ENCODE measurements at regions not wholly inside any gene's neighbourhood (a gene's known extent, or its start where the extent isn't known, plus 50 kb on each side); places are given as distances from the start of the nearest gene placed in this dataset.

DNA sequence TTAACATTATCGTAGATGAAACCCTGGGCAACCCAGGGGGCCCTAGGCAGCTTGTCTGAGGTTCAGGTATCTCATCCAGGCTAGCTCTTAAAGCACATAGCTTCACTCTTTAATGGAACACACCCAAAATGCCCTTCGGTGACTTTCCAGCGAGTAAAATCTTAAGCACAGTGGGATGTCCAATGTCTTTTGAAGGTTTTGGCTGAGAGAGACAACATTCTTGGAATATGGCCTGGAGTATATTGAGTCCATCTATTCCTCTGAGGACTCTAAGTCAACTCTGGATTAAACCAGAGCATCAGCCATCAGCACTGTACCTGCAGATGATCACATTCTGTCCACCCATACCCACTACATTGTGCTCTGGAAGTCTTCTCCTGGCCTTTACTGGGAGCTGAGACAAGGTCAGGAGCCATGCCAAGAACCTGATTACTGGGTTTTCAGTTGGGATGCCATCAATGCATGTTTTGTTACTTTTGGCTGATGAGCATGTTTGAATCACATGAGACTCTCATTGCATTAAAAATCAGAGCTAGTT lies 63.4 kb upstream of the CDH11 start:
- no peak for DNase-seq (ENCODE audit: extremely low read depth, low read depth)

DNA sequence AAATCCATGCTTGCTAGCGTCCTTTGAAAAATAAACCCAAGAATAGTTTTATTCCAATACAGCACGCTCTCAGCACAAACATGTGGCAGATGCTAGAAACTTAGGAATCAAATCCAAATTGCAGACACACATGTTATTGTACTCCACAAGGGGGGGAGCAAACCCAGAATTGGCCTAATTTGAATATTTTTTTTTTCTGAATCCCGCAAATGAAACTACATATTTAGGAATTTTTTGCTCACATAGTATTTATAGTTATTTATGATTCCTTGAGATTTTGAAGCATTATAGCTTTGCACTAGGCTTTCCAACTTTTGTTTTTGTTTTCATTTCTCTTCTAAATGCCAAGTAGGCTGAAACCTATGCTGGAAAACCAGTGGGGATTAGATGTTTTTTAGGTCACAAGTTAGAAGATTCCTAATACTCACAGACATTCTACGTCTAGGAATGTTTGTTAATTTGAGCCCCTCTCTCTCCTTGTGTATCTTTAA lies 59.3 kb upstream of the CDH11 start:
- DNase-seq (ENCODE audit: extremely low read depth, low read depth) = no peak

DNA sequence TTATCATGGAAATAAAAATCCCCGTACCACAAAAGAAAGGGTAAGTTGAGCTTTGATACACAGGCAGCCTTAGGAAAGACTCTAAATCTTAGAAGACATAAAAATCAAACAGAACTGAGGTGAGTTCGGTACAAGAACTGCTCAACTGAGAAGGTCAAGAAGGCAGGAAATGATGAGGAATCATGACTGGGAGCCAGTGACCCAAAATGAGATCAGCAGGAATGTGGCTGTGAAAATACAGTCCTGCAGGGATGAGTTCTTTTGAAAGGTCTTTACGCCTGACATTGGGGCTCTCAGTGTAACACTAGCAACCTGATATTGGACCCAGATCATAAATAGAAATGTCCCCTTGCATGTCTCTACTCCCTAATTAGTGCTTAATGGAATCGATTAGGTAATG lies 56.3 kb upstream of the CDH11 start:
- DNase-seq (ENCODE audit: extremely low read depth, low read depth) = no peak

DNA sequence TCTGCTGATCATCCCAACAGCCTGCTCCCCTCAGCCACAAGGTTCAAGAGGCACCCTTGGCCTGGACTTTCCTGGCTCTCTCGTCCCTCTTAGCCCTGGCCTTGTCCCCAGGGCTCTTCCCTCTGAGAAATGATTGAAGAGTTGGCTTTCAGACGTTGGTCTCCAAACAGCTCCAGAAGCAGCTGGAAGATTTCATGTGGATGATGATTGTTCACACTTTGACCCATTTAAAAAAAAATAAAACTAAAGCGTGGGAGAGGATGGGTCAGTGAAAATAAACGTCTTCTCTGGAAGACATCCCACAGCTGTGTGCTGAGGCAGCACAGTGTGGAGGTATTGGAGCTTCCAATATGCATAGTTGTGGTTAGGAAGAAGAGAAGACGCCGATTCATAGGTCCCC lies 54.7 kb upstream of the CDH11 start:
- no peak for DNase-seq (ENCODE audit: extremely low read depth, low read depth)

DNA sequence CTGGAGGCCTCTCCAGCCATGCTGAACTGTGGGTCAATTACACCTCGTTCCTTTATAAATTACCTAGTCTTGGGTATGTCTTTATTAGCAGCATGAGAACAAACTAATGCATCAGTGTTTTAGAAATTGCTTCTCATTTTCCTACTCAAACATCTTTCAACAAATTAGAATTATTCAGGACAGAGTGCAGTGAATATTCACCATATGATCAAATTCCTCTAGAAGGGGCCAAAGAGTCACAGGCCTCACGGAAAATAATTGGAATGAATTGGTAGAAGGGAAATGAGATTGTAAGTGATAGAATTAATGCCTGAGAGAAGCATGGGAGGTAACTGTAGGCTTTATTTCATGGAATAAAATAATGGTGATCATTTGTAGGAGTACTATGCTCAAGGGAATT lies 50.5 kb upstream of the CDH11 start:
- DNase-seq (ENCODE audit: extremely low read depth, low read depth) = no peak

Small RNA genes in the stretch of these regions (small RNA-seq; reads per million reads assigned to genes)
- gene AC025281.1 (0 reads per million in 2 experiments), gene RNA5SP428 (0 reads per million in 2 experiments)

All from NCI-H460 (cell line).